Ishikawa (cell line): ENCODE measurements at regions not wholly inside any gene's neighbourhood (a gene's known extent, or its start where the extent isn't known, plus 50 kb on each side); places are given as distances from the start of the nearest gene placed in this dataset.
A peak's percentile ranks its signal among the peaks of the same experiment; 100 is the strongest.

Experiments used
- CEBPB ChIP-seq: IDR thresholded peaks from 2 replicates; pipeline ENCODE4 v1.6.1; 2012
- CREB1 ChIP-seq: IDR thresholded peaks from 2 replicates; pipeline ENCODE4 v1.6.1; 2012; ENCODE audit warnings: low read depth
- EP300 ChIP-seq: IDR thresholded peaks from 2 replicates; pipeline ENCODE4 v1.6.1; 2012; ENCODE audit warnings: borderline replicate concordance
- FOXM1 ChIP-seq: IDR thresholded peaks from 2 replicates; pipeline ENCODE4 v1.6.1; 2012; ENCODE audit warnings: low read depth, borderline replicate concordance
- RAD21 ChIP-seq: IDR thresholded peaks from 2 replicates; pipeline ENCODE4 v1.6.1; 2012; ENCODE audit warnings: low read depth
- REST ChIP-seq: IDR thresholded peaks from 2 replicates; pipeline ENCODE4 v1.6.1; 2012; ENCODE audit warnings: low read depth, mild to moderate bottlenecking
- TCF12 ChIP-seq: IDR thresholded peaks from 2 replicates; pipeline ENCODE4 v1.6.1; 2012; ENCODE audit warnings: low read depth
- YY1 ChIP-seq: IDR thresholded peaks from 2 replicates; pipeline ENCODE4 v1.6.1; 2012; ENCODE audit warnings: low read depth
- ZBTB7A ChIP-seq: IDR thresholded peaks from 2 replicates; pipeline ENCODE4 v1.6.1; 2012; ENCODE audit warnings: low read depth
- TF ChIP-seq, protein P1 (sequence below): IDR thresholded peaks from 2 replicates; pipeline ENCODE4 v1.6.1; 2012

GRCh38 chr13:70964124-70964523, 855.9 kb upstream of the KLHL1 start:
- TF ChIP-seq FOXM1: no peak
- TF ChIP-seq ZBTB7A: no peak
- TF ChIP-seq RAD21: peak; percentile 59
- TF ChIP-seq CEBPB: no peak
- TF ChIP-seq CREB1: no peak
- no peak for TF ChIP-seq TCF12
- TF ChIP-seq YY1: no peak
- no peak for TF ChIP-seq EP300
- TF ChIP-seq REST: no peak
- TF ChIP-seq, protein P1, sequence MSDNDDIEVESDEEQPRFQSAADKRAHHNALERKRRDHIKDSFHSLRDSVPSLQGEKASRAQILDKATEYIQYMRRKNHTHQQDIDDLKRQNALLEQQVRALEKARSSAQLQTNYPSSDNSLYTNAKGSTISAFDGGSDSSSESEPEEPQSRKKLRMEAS: no peak
